Thoracic aorta (tissue), 2 donors: ENCODE measurements at regions not wholly inside any gene's neighbourhood (a gene's known extent, or its start where the extent isn't known, plus 50 kb on each side); places are given as distances from the start of the nearest gene placed in this dataset.
"Not testable (repeated sequence)": the region's sequence is repeated elsewhere in the genome, so short reads cannot be mapped to it uniquely, and the experiment has no call there.

ENCODE experiments used
- ATAC-seq: fragments of 150-250 bp; one replicate; pipeline ENCODE4 v1.8.0; 2017; ENCODE audit warnings: low read depth; ENCODE audit not compliant: insufficient number of reproducible peaks, low FRiP score
- DNase-seq: peaks from one replicate; pipeline ENCODE4 v3.0.0-alpha.2; 2020; ENCODE audit warnings: low spot score
- H3K27ac ChIP-seq, 2 donors: fragments of 200-600 bp; sonication (generic); 1 replicate in 1 of 2; 2 replicates in 1 of 2; pipeline ENCODE4 v1.5.1; 2016; ENCODE audit warnings: mild to moderate bottlenecking in 2 of 2, moderate library complexity in 2 of 2
- H3K27me3 ChIP-seq: fragments of 200-600 bp; sonication (generic); replicated peaks from 2 replicates; pipeline ENCODE4 v1.6.0; 2016; ENCODE audit warnings: mild to moderate bottlenecking; ENCODE audit not compliant: insufficient read depth
- H3K36me3 ChIP-seq: fragments of 200-600 bp; sonication (generic); one replicate; pipeline ENCODE4 v1.5.1; 2016
- H3K4me1 ChIP-seq, 2 donors: fragments of 200-600 bp; sonication (generic); 1 replicate in 1 of 2; 2 replicates in 1 of 2; pipeline versions ENCODE4 v1.5.1 to v1.6.0; 2016; ENCODE audit warnings: low read depth in 2 of 2, mild to moderate bottlenecking in 1 of 2; ENCODE audit not compliant: control insufficient read depth in 1 of 2
- H3K4me3 ChIP-seq: fragments of 200-600 bp; sonication (generic); 2 replicates; pipeline ENCODE4 v1.5.1; 2016; ENCODE audit warnings: mild to moderate bottlenecking
- H3K9me3 ChIP-seq: fragments of 200-600 bp; sonication (generic); 2 replicates; pipeline ENCODE4 v1.5.1; 2016
- TF ChIP-seq, protein P1 (sequence below): fragments of 200-600 bp; sonication (generic); IDR thresholded peaks from one replicate; pipeline ENCODE4 v1.5.1; 2019; ENCODE audit warnings: antibody characterized with exemption

DNA sequence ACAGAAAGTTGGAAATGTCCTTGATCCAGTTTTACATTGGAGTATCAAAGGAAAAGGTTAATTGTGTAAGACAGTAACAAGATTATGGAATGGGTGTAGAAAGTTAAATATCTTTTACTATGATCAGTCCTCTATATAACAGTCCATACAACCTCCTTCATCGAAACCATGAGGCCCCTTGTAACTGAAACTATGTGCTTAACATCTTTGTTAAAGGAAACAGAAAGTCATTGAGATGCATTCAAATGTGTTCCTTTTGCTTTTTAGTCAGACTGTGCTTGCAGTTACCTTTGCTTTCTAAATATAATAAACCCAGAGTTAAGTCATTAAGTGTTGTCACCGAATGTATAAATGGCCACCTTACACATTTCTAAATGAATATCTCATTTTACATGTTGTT lies 1298.5 kb downstream of the ROBO2 start:
- Histone ChIP-seq H3K27ac (no peak overlapping the region), H3K27me3 (no peaks in the 10 kb centered on the region), H3K4me3 (no peak overlapping the region), H3K9me3 (no peaks in the 10 kb centered on the region), H3K4me1 (peaks cover 0 to 14% of the 10 kb centered on the region in 2 donors), H3K36me3 (no peaks in the 10 kb centered on the region)
- ATAC-seq (no peak), DNase-seq (no peak)
- TF ChIP-seq, protein P1, sequence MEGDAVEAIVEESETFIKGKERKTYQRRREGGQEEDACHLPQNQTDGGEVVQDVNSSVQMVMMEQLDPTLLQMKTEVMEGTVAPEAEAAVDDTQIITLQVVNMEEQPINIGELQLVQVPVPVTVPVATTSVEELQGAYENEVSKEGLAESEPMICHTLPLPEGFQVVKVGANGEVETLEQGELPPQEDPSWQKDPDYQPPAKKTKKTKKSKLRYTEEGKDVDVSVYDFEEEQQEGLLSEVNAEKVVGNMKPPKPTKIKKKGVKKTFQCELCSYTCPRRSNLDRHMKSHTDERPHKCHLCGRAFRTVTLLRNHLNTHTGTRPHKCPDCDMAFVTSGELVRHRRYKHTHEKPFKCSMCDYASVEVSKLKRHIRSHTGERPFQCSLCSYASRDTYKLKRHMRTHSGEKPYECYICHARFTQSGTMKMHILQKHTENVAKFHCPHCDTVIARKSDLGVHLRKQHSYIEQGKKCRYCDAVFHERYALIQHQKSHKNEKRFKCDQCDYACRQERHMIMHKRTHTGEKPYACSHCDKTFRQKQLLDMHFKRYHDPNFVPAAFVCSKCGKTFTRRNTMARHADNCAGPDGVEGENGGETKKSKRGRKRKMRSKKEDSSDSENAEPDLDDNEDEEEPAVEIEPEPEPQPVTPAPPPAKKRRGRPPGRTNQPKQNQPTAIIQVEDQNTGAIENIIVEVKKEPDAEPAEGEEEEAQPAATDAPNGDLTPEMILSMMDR, result no peak

DNA sequence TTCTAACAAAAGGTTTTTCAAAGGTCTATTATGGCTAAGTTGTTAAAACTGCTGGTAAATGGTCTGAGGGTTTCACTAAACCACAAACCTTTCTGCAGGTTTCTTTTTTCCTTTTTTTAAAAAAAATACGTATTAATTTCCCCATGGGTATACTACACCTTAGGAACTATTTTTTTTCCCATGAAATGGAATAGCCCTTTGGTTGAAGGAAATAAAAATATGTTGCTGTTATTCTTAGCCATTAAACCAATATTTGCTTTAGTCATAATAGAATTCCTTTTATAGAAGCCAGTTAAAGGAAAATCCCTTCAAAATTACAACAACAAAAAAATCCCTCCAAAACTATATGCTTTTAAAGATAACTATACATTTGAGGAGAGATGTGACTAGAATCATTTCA lies 1303.3 kb downstream of the ROBO2 start:
- Histone ChIP-seq H3K4me1 (peaks cover 0 to 3% of the 10 kb centered on the region in 2 donors), H3K27ac (no peak overlapping the region)
- TF ChIP-seq, protein P1, result no peak

DNA sequence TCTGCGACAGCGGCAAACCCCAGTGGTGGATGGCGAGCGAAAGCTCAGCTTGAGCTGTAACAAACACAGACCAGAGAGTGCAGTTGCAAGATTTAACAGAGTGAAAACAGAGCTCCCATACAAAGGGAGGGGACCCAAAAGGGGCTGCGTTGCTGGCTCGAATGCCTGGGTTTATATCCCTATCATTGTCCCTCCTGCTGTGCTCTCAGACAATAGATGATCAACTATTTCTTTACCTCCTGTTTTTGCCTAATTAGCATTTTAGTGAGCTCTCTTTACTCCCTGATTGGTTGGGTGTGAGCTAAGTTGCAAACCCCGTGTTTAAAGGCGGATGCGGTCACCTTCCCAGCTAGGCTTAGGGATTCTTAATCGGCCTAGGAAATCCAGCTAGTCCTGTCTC lies 1304.4 kb downstream of the ROBO2 start:
- not testable (repeated sequence) for H3K27me3 ChIP-seq, H3K27ac ChIP-seq, H3K4me3 ChIP-seq, H3K9me3 ChIP-seq, ATAC-seq, H3K36me3 ChIP-seq, DNase-seq, H3K4me1 ChIP-seq

More for the DNA sequence above, 1303.3 kb downstream of the ROBO2 start:
- Histone ChIP-seq H3K36me3 (no peaks in the 10 kb centered on the region), H3K9me3 (no peaks in the 10 kb centered on the region), H3K27me3 (no peaks in the 10 kb centered on the region), H3K4me3 (no peak overlapping the region)
- no peak for ATAC-seq
- no peak for DNase-seq

DNA sequence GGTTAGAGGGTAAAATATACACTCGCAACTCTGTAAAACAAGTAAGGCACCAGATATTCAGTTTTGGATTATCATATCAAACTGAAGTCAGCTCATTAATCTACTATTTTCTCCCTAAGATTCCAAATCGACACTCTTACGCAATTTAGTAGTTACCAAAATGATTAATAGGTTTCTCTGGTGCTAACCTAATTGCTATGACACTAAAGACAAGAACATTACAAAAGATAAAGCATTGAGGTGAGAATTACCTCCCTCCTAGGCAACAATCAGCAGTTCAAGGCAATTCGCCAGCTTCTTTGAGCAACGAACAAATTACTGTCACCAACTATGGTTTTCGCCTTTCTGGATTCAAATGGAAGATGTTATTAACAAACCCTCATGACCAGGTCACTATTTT lies 1305.0 kb downstream of the ROBO2 start:
- TF ChIP-seq, protein P1, result no peak
- H3K27me3 ChIP-seq, result no peaks in the 10 kb centered on the region
- H3K27ac ChIP-seq, result no peak overlapping the region
- no peak overlapping the region for H3K4me3 ChIP-seq
- no peak for DNase-seq
- no peak for ATAC-seq
- no peaks in the 10 kb centered on the region for H3K4me1 ChIP-seq
- H3K9me3 ChIP-seq, result no peaks in the 10 kb centered on the region
- no peaks in the 10 kb centered on the region for H3K36me3 ChIP-seq

DNA sequence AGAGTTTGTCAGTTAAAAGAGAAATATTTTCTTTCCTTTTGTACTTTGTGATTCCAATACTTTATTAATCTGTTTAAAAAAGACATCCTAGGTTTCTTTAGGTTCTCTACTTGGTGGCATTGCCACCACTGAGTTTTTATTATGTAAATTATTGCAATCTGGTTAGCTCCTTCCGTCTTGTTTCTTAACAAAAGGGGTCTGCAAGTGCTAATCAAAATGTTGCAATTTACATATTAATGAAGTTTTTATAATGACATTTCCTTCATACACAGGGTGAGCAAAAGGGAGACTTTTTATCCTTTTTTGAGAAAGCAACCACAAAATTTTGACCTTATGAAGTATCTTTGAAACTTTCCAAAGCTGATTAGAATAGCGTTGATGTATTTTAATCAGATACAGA lies 1307.3 kb downstream of the ROBO2 start:
- Histone ChIP-seq H3K27ac (no peak overlapping the region), H3K36me3 (no peaks in the 10 kb centered on the region), H3K4me1 (no peaks in the 10 kb centered on the region), H3K9me3 (no peaks in the 10 kb centered on the region), H3K4me3 (no peak overlapping the region), H3K27me3 (no peaks in the 10 kb centered on the region)
- TF ChIP-seq, protein P1, result no peak
- no peak for ATAC-seq
- no peak for DNase-seq

DNA sequence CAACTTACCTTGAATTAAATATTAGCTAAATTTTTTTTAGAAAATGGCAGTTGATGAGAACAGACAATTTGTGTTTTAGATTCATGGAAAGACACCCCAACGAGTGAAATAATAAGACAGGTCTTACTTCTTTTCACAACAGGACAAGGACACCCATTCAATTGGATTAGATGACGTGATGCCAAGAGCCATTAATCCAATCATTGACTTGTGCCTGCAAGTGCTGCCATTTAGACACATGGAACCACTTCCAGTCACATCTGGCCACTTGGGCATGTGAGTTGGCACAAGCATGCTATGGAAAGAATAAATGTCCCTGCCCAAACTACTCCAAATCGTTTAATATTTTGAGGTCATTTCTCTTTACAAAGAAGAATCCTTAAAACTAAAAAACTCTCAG lies 1308.8 kb downstream of the ROBO2 start:
- TF ChIP-seq, protein P1, result no peak
- ATAC-seq (no peak), DNase-seq (no peak)

More for the DNA sequence above, 1308.8 kb downstream of the ROBO2 start:
- Histone ChIP-seq H3K27ac (no peak overlapping the region), H3K36me3 (no peaks in the 10 kb centered on the region), H3K4me1 (no peaks in the 10 kb centered on the region), H3K27me3 (no peaks in the 10 kb centered on the region), H3K4me3 (no peak overlapping the region), H3K9me3 (no peaks in the 10 kb centered on the region)
